ENCODE measurements at regions not wholly inside any gene's neighbourhood (a gene's known extent, or its start where the extent isn't known, plus 50 kb on each side); places are given as distances from the start of the nearest gene placed in this dataset.

GRCh38 chr10:124256151-124256550, 162.6 kb downstream of the OAT start:
- H3K56ac ChIP-seq (ENCODE audit: insufficient read length, low read depth, low read length): no peak overlapping the region
- H3K18ac ChIP-seq (ENCODE audit: insufficient read length, low read depth, low read length): no peak overlapping the region
- H3T11ph ChIP-seq (ENCODE audit: low read length): no peak overlapping the region
- DNase-seq: no peak
- peaks cover 5% of the 10 kb centered on the region; the same call in 1 of the 2 replicates for H3K27me3 Mint-ChIP-seq (ENCODE audit: low read depth)
- no peak overlapping the region for H3K9ac ChIP-seq (ENCODE audit: extremely low read depth, insufficient read length, low read length)
- H2BK12ac ChIP-seq (ENCODE audit: insufficient read length, low read depth, low read length): no peak overlapping the region
- H2AK5ac ChIP-seq (ENCODE audit: insufficient read length, low read length): no peak overlapping the region
- no peaks in the 10 kb centered on the region for H3K4me1 ChIP-seq (ENCODE audit: insufficient read depth, low read length)
- peaks cover 0 to 6% (median 3%) of the 10 kb centered on the region in 3 experiments; a peak in 4 of 7 replicates for H3K36me3 Mint-ChIP-seq (ENCODE audit: insufficient read depth in 1 of 3, low read depth in 3 of 3)
- H3K27ac ChIP-seq (ENCODE audit: insufficient read length, low read depth, low read length): no peak overlapping the region
- no peak for TF ChIP-seq CTCF (conservative IDR thresholded peaks at IDR 0.05)
- no CpG with 5 or more reads among the region's 6 CpGs for WGBS (ENCODE audit: extremely low coverage, insufficient read length, low lambda C conversion rate)
- H3K79me2 ChIP-seq (ENCODE audit: insufficient read depth, low read length): no peaks in the 10 kb centered on the region; the same call in 1 of the 2 replicates
- H2AFZ ChIP-seq (ENCODE audit: low read length): no peak overlapping the region
- no peak overlapping the region for H3K23ac ChIP-seq (ENCODE audit: insufficient read length, low read depth, low read length)
- H2BK20ac ChIP-seq (ENCODE audit: low read depth, low read length, poor library complexity, severe bottlenecking): no peak overlapping the region
- H4K5ac ChIP-seq (ENCODE audit: insufficient read length, low read depth, low read length): no peak overlapping the region
- no peaks in the 10 kb centered on the region for H3K9me3 ChIP-seq (ENCODE audit: control insufficient read depth, low read depth, low read length)
- peaks cover 10 to 13% of the 10 kb centered on the region in 2 experiments; a peak in 4 of 5 replicates for H3K9me3 Mint-ChIP-seq
- H3K23me2 ChIP-seq (ENCODE audit: insufficient read length, low read depth, low read length, poor library complexity, severe bottlenecking): no peaks in the 10 kb centered on the region
- no peak overlapping the region for H2BK5ac ChIP-seq (ENCODE audit: insufficient read length, low read length)
- peaks cover 0 to 3% of the 10 kb centered on the region in 2 experiments; a peak in 1 of 4 replicates for H3K4me1 Mint-ChIP-seq
- H3K4me2 ChIP-seq (ENCODE audit: insufficient read depth, insufficient read length, low read length): no peak overlapping the region
- H4K20me1 ChIP-seq (ENCODE audit: control insufficient read depth, insufficient read depth, insufficient read length): no peaks in the 10 kb centered on the region
- no peaks in the 10 kb centered on the region for H3K27me3 ChIP-seq (ENCODE audit: insufficient read depth, low read length)
- no peak overlapping the region for H2BK120ac ChIP-seq (ENCODE audit: low read depth, low read length, poor library complexity, severe bottlenecking)
- no peak overlapping the region for H3K27ac Mint-ChIP-seq
- no peak overlapping the region for H4K8ac ChIP-seq (replicated peaks; ENCODE audit: insufficient read length, low read depth, low read length)
- H3K4me3 Mint-ChIP-seq: no peak overlapping the region
- H3K14ac ChIP-seq (ENCODE audit: insufficient read depth, low read length): no peak overlapping the region
- H2BK15ac ChIP-seq (ENCODE audit: low read depth, low read length): no peak overlapping the region
- no peaks in the 10 kb centered on the region for H3K79me1 ChIP-seq (ENCODE audit: insufficient read depth, low read depth, low read length, poor library complexity, severe bottlenecking)
- no peak overlapping the region for H4K91ac ChIP-seq (ENCODE audit: insufficient read length, low read depth, low read length)
- H3K4ac ChIP-seq (ENCODE audit: low read depth, low read length): no peak overlapping the region
